Ishikawa (cell line): ENCODE measurements at regions not wholly inside any gene's neighbourhood (a gene's known extent, or its start where the extent isn't known, plus 50 kb on each side); places are given as distances from the start of the nearest gene placed in this dataset.

ENCODE experiments used
- CEBPB ChIP-seq: IDR thresholded peaks from 2 replicates; pipeline ENCODE4 v1.6.1; 2012
- CREB1 ChIP-seq: IDR thresholded peaks from 2 replicates; pipeline ENCODE4 v1.6.1; 2012; ENCODE audit warnings: low read depth
- EGR1 ChIP-seq: IDR thresholded peaks from 2 replicates; pipeline ENCODE4 v1.6.1; 2012
- EP300 ChIP-seq: IDR thresholded peaks from 2 replicates; pipeline ENCODE4 v1.6.1; 2012; ENCODE audit warnings: borderline replicate concordance
- FOXM1 ChIP-seq: IDR thresholded peaks from 2 replicates; pipeline ENCODE4 v1.6.1; 2012; ENCODE audit warnings: low read depth, borderline replicate concordance
- MAX ChIP-seq: IDR thresholded peaks from 2 replicates; pipeline ENCODE4 v1.6.1; 2012
- NFIC ChIP-seq: IDR thresholded peaks from 2 replicates; pipeline ENCODE4 v1.6.1; 2012
- RAD21 ChIP-seq: IDR thresholded peaks from 2 replicates; pipeline ENCODE4 v1.6.1; 2012; ENCODE audit warnings: low read depth
- TAF1 ChIP-seq: IDR thresholded peaks from 2 replicates; pipeline ENCODE4 v1.6.1; 2012; ENCODE audit warnings: low read depth, mild to moderate bottlenecking
- TCF12 ChIP-seq: IDR thresholded peaks from 2 replicates; pipeline ENCODE4 v1.6.1; 2012; ENCODE audit warnings: low read depth
- TEAD4 ChIP-seq: IDR thresholded peaks from 2 replicates; pipeline ENCODE4 v1.6.1; 2012
- YY1 ChIP-seq: IDR thresholded peaks from 2 replicates; pipeline ENCODE4 v1.6.1; 2012; ENCODE audit warnings: low read depth
- ZBTB7A ChIP-seq: IDR thresholded peaks from 2 replicates; pipeline ENCODE4 v1.6.1; 2012; ENCODE audit warnings: low read depth
- TF ChIP-seq, protein P1 (sequence below): IDR thresholded peaks from 2 replicates; pipeline ENCODE4 v1.6.1; 2012; ENCODE audit warnings: low read depth, mild to moderate bottlenecking
- TF ChIP-seq, protein P2 (sequence below): IDR thresholded peaks from 2 replicates; pipeline ENCODE4 v1.6.1; 2012

- TF ChIP-seq EGR1 (no peak), CREB1 (no peak), YY1 (no peak), TAF1 (no peak), TCF12 (no peak), ZBTB7A (no peak), TEAD4 (no peak), FOXM1 (no peak), EP300 (no peak), MAX (no peak), NFIC (no peak), RAD21 (no peak), CEBPB (no peak)
- TF ChIP-seq, protein P1, sequence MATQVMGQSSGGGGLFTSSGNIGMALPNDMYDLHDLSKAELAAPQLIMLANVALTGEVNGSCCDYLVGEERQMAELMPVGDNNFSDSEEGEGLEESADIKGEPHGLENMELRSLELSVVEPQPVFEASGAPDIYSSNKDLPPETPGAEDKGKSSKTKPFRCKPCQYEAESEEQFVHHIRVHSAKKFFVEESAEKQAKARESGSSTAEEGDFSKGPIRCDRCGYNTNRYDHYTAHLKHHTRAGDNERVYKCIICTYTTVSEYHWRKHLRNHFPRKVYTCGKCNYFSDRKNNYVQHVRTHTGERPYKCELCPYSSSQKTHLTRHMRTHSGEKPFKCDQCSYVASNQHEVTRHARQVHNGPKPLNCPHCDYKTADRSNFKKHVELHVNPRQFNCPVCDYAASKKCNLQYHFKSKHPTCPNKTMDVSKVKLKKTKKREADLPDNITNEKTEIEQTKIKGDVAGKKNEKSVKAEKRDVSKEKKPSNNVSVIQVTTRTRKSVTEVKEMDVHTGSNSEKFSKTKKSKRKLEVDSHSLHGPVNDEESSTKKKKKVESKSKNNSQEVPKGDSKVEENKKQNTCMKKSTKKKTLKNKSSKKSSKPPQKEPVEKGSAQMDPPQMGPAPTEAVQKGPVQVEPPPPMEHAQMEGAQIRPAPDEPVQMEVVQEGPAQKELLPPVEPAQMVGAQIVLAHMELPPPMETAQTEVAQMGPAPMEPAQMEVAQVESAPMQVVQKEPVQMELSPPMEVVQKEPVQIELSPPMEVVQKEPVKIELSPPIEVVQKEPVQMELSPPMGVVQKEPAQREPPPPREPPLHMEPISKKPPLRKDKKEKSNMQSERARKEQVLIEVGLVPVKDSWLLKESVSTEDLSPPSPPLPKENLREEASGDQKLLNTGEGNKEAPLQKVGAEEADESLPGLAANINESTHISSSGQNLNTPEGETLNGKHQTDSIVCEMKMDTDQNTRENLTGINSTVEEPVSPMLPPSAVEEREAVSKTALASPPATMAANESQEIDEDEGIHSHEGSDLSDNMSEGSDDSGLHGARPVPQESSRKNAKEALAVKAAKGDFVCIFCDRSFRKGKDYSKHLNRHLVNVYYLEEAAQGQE: no peak
- TF ChIP-seq, protein P2, sequence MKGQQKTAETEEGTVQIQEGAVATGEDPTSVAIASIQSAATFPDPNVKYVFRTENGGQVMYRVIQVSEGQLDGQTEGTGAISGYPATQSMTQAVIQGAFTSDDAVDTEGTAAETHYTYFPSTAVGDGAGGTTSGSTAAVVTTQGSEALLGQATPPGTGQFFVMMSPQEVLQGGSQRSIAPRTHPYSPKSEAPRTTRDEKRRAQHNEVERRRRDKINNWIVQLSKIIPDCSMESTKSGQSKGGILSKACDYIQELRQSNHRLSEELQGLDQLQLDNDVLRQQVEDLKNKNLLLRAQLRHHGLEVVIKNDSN: no peak
Measured at GRCh38 chr13:40158218-40158617, 502.8 kb downstream of the COG6 start.

DNA sequence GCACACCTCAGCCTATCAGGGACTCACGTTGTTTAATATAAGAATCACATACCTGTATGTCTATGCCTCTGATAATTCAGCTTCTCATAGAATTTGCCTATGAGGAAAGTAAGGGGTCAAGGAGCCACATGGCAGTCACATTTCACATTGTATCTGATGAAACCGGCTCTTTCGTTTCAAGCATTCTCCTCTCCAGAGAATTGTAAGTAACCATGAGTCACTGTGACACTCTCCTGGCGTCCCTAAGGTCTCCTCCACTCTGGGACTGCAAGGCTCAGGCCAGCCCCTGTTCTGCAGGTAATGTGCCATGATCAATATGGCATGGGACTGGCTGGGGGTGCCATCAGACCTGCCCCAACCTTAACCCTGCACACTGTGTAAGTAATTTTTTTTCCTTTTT is 503.3 kb downstream of the COG6 start:
- TF ChIP-seq YY1: no peak
- TF ChIP-seq MAX: no peak
- TF ChIP-seq TCF12: no peak
- TF ChIP-seq ZBTB7A: no peak
- TF ChIP-seq NFIC: no peak
- TF ChIP-seq EP300: no peak
- TF ChIP-seq EGR1: no peak
- TF ChIP-seq, protein P1: no peak
- TF ChIP-seq CEBPB: no peak
- no peak for TF ChIP-seq RAD21
- TF ChIP-seq, protein P2: no peak
- no peak for TF ChIP-seq TEAD4
- TF ChIP-seq FOXM1: no peak
- TF ChIP-seq CREB1: no peak
- TF ChIP-seq TAF1: no peak

DNA sequence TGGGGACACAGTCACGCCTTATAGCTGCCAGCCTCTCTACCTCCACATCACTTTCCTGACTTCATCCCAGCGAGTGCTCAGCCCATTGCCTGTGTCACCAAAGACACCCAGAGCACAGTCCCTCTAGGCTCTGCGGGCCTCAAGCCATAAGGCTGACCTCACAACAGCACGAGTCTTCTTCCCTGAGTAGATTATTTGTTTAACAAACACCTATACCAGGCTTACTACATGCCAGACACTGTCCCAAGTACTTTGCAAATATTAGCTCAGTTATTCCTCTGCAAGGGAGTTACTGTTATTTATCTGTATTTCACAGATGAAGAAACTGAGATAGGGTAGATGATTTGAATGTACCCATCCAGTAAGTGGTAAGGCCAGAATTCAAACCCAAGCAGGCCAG is 504.3 kb downstream of the COG6 start:
- TF ChIP-seq EP300 (no peak), FOXM1 (no peak), EGR1 (no peak), CREB1 (no peak), TCF12 (no peak), TAF1 (no peak), CEBPB (no peak), NFIC (no peak), ZBTB7A (no peak)

DNA sequence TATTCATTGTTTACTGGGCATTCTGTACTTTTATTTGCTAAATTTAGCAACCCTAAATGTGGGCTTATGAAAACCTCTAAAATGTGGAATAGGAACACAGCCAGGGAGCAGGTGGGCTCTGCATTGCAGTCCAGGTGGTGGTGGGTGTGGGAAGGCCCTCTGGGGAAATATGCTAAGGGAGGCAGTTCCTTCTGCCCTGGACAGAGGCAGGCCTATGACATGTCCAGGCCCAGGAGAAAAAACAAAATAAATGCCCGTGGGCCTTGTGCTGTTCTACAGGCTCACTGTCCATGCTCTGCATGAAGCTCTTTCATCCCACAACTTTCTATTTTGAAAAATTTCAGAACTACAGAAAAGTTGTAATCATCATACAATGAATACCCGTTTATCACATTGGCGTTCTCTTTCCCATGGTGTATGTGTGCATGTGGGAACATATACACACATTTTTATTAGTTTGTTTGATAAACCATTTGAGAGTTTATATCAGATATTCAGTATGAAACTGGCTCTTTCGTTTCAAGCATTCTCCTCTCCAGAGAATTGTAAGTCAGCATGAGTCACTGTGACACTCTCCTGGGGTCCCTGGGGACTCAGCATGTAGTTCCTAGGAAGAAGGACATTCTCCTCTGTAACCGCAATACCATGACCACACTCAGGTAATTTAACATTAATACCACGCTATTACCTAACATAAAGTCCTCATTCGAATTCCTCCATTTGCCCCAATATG is 505.3 kb downstream of the COG6 start:
- TF ChIP-seq NFIC: no peak
- no peak for TF ChIP-seq TAF1
- TF ChIP-seq ZBTB7A: no peak
- TF ChIP-seq CEBPB: no peak
- no peak for TF ChIP-seq FOXM1
- no peak for TF ChIP-seq MAX
- TF ChIP-seq, protein P1: no peak
- no peak for TF ChIP-seq TCF12
- TF ChIP-seq TEAD4: no peak
- no peak for TF ChIP-seq EP300
- TF ChIP-seq RAD21: no peak
- no peak for TF ChIP-seq CREB1
- TF ChIP-seq, protein P2: no peak
- TF ChIP-seq EGR1: no peak
- no peak for TF ChIP-seq YY1
